ENCODE measurements at regions not wholly inside any gene's neighbourhood (a gene's known extent, or its start where the extent isn't known, plus 50 kb on each side); places are given as distances from the start of the nearest gene placed in this dataset.

GRCh38 chr11:104324276-104324675, 160.3 kb upstream of the PDGFD start:
- no peak for ATAC-seq
- TF ChIP-seq CTCF (IDR thresholded peaks at IDR 0.05), result no peak
- H3K4me3 ChIP-seq, result no peak overlapping the region

GRCh38 chr11:104323841-104324240, 159.9 kb upstream of the PDGFD start:
- ATAC-seq, result no peak
- DNase-seq, result no peak
- intact Hi-C loops (cut with DNase I, micrococcal nuclease), result no loop called here
- Histone ChIP-seq H3K4me3 (no peak overlapping the region), H3K36me3 (ENCODE audit: low read depth) (no peaks in the 10 kb centered on the region), H3K9me3 (no peaks in the 10 kb centered on the region), H3K4me1 (ENCODE audit: low read depth) (no peaks in the 10 kb centered on the region)
- no peak for TF ChIP-seq CTCF (IDR thresholded peaks at IDR 0.05)

More at GRCh38 chr11:104324276-104324675, 160.3 kb upstream of the PDGFD start:
- Histone ChIP-seq H3K4me1 (ENCODE audit: low read depth) (no peaks in the 10 kb centered on the region), H3K36me3 (ENCODE audit: low read depth) (no peaks in the 10 kb centered on the region), H3K9me3 (no peaks in the 10 kb centered on the region)
- no peak for DNase-seq
- intact Hi-C loops (cut with DNase I, micrococcal nuclease), result no loop called here

GRCh38 chr11:104322696-104323095, 158.7 kb upstream of the PDGFD start:
- no peak for TF ChIP-seq CTCF (IDR thresholded peaks at IDR 0.05)
- DNase-seq, result no peak
- intact Hi-C loops (cut with DNase I, micrococcal nuclease), result no loop called here
- H3K4me1 ChIP-seq (ENCODE audit: low read depth), result no peaks in the 10 kb centered on the region
- no peaks in the 10 kb centered on the region for H3K36me3 ChIP-seq (ENCODE audit: low read depth)
- no peak for ATAC-seq
- no peaks in the 10 kb centered on the region for H3K9me3 ChIP-seq
- H3K4me3 ChIP-seq, result no peak overlapping the region

DNA sequence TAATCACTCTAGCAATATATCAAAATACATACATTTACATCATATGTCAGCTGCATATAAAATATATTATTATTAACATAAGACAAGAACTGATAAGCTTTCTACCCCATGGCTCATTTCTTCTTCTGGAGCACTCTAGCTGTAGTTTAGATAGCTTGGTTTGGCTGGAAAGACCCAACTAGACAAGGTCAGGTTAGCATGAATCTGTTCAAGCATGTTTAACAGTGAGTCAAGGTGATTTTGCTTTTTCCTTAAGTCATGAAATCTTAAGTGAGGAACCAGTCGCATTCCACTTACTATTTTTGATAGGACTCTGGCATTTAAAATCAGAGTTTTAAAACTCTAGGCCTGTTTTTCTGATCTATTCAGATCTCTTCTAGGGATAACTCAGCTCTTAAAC, 157.0 kb upstream of the PDGFD start:
- intact Hi-C loops (cut with DNase I, micrococcal nuclease), result no loop called here
- H3K4me3 ChIP-seq, result no peak overlapping the region
- TF ChIP-seq CTCF (IDR thresholded peaks at IDR 0.05), result no peak

DNA sequence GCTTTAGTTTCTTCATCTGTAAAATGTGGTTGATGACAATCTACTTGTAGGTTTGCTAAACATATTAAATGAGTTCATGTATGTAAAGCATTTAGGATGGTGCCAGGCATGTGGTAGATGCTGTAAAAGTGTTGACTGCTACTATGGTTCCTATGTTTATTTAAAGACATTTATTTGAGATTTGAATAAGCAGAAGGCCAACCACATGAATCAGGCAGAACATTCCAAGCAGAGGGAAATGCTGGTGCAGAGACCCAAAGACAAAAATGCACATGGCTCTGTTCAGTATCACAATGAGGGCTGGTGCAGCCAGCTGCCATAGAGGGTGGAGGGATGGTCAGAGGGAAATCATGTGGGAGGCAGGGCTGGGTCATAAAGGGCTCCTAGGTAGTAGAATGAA, 156.2 kb upstream of the PDGFD start:
- Histone ChIP-seq H3K4me3 (no peak overlapping the region), H3K9me3 (no peaks in the 10 kb centered on the region), H3K36me3 (ENCODE audit: low read depth) (no peaks in the 10 kb centered on the region), H3K4me1 (ENCODE audit: low read depth) (no peaks in the 10 kb centered on the region)
- intact Hi-C loops (cut with DNase I, micrococcal nuclease), result no loop called here
- DNase-seq (no peak), ATAC-seq (no peak)
- no peak for TF ChIP-seq CTCF (IDR thresholded peaks at IDR 0.05)

More for the DNA sequence above, 157.0 kb upstream of the PDGFD start:
- DNase-seq (no peak), ATAC-seq (no peak)
- Histone ChIP-seq H3K4me1 (ENCODE audit: low read depth) (no peaks in the 10 kb centered on the region), H3K9me3 (no peaks in the 10 kb centered on the region), H3K36me3 (ENCODE audit: low read depth) (no peaks in the 10 kb centered on the region)

GRCh38 chr11:104319396-104319795, 155.4 kb upstream of the PDGFD start:
- no peaks in the 10 kb centered on the region for H3K4me1 ChIP-seq (ENCODE audit: low read depth)
- H3K9me3 ChIP-seq, result no peaks in the 10 kb centered on the region
- TF ChIP-seq CTCF (IDR thresholded peaks at IDR 0.05), result no peak
- no peak overlapping the region for H3K4me3 ChIP-seq
- intact Hi-C loops (cut with DNase I, micrococcal nuclease), result no loop called here
- ATAC-seq, result no peak
- DNase-seq, result no peak
- no peaks in the 10 kb centered on the region for H3K36me3 ChIP-seq (ENCODE audit: low read depth)

All from mucosa of descending colon (tissue), 3 donors.